Spleen (tissue), 3 donors: ENCODE measurements at regions not wholly inside any gene's neighbourhood (a gene's known extent, or its start where the extent isn't known, plus 50 kb on each side); places are given as distances from the start of the nearest gene placed in this dataset.

Source experiments
- POLR2A ChIP-seq, 3 donors: fragments of 450-650 bp; IDR thresholded peaks; one replicate each; pipeline ENCODE4 v1.5.1; 2017; ENCODE audit warnings: antibody characterized with exemption in 3 of 3, mild to moderate bottlenecking in 1 of 3
- POLR2AphosphoS5 ChIP-seq, 3 donors: sonication (generic); formaldehyde crosslinking; IDR thresholded peaks; one replicate each; pipeline ENCODE4 v1.5.1; 2017; ENCODE audit warnings: antibody characterized with exemption in 3 of 3

DNA sequence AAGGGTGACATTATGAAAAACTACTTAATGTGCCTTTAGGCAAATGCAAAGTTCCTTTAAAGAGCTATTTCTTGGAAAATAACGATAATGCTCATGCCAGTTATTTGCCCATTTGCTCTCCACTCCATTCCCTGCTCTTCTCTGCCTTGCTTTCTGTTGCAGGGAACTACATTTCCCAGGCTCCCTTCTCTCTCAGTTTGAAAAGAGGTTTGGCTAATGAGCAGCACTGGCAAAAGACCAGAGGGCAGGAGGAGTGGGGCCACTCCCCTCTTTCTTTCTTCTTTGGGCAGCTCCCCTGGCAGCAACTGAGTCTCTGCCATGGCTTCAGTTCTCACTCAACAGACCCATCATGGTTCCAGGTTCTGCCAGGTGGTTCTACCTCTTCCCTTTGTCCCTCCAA lies 130.5 kb downstream of the RWDD3 start:
- TF ChIP-seq POLR2AphosphoS5 (IDR thresholded peaks at IDR 0.05) (no peak), POLR2A (IDR thresholded peaks at IDR 0.05) (no peak)
